GM12878 (cell line): ENCODE measurements at regions not wholly inside any gene's neighbourhood (a gene's known extent, or its start where the extent isn't known, plus 50 kb on each side); places are given as distances from the start of the nearest gene placed in this dataset.

Experiments
- ATAC-seq: fragments of 200-7000 bp; cut with Tn5 transposase; 3 replicates; pipeline ENCODE4 v1.9.1; 2020; ENCODE audit warnings: mild to moderate bottlenecking, moderate library complexity
- BruUV-seq: library from RNA; stranded (reverse); fragments of 400-500 nt; replicated peaks from 2 replicates; lab custom pipeline; 2021; lab: Mats Ljungman, UMichigan
- CTCF ChIA-PET: fragments of 300-600 bp; sonication (Branson Sonifier 250); formaldehyde crosslinking; extraction: SDS; loops from one replicate; lab custom pipeline; 2021; ENCODE audit warnings: inconsistent platforms; lab: Yijun Ruan, JAX
- POLR2A ChIA-PET: fragments of 350-600 bp; formaldehyde crosslinking; extraction: SDS; loops from one replicate; lab custom pipeline; 2021; ENCODE audit warnings: inconsistent platforms; lab: Charles Lee
- RAD21 ChIA-PET: fragments of 300-600 bp; sonication (Branson Sonifier 250); formaldehyde crosslinking; loops from one replicate; lab custom pipeline; 2023; ENCODE audit warnings: antibody characterized with exemption; ENCODE audit not compliant: unreplicated experiment; lab: Charles Lee
- SMC1A ChIA-PET: fragments of 300-600 bp; sonication (Branson Sonifier 250); formaldehyde crosslinking; loops from one replicate; lab custom pipeline; 2023; ENCODE audit not compliant: unreplicated experiment, uncharacterized antibody; lab: Charles Lee
- DNase-seq: peaks from one replicate; pipeline ENCODE4 v3.0.0-alpha.2; 2011; ENCODE audit warnings: low read depth, low spot score
- FAIRE-seq: peaks from 3 replicates; lab custom pipeline; 2011; peaks lifted over from hg19 to GRCh38; lab: Jason Lieb, UNC
- H2AFZ ChIP-seq: 2 replicates; pipeline ENCODE4 v1.6.0; 2011; ENCODE audit warnings: low read depth, low read length, control low read depth; ENCODE audit not compliant: control insufficient read depth
- H3K27ac ChIP-seq: 2 replicates; pipeline ENCODE4 v1.5.1; 2011; ENCODE audit warnings: control low read depth; ENCODE audit not compliant: control insufficient read depth, insufficient read depth
- H3K27me3 ChIP-seq, 2 experiments: replicated peaks in 1 of 2; 2 replicates each; pipeline versions ENCODE4 v1.6.0 to v1.6.1; 2011; ENCODE audit warnings: low read length in 1 of 2; ENCODE audit not compliant: control insufficient read depth in 2 of 2, insufficient read depth in 2 of 2
- H3K36me3 ChIP-seq, 2 experiments: 2 replicates each; pipeline ENCODE4 v1.5.1; 2011; ENCODE audit warnings: low read length in 1 of 2; ENCODE audit not compliant: control insufficient read depth in 2 of 2, insufficient read depth in 2 of 2
- H3K4me1 ChIP-seq: 2 replicates; pipeline ENCODE4 v1.6.1; 2011; ENCODE audit warnings: mild to moderate bottlenecking, low read length, moderate library complexity, mixed read lengths; ENCODE audit not compliant: control insufficient read depth, insufficient read depth
- H3K4me2 ChIP-seq: 2 replicates; pipeline ENCODE4 v1.6.0; 2011; ENCODE audit warnings: control low read depth; ENCODE audit not compliant: control insufficient read depth, insufficient read depth
- H3K4me3 ChIP-seq: fragments of 200-600 bp; sonication (generic); 2 replicates; pipeline ENCODE4 v1.5.1; 2016
- H3K79me2 ChIP-seq: 2 replicates; pipeline ENCODE4 v1.6.0; 2011; ENCODE audit warnings: low read length; ENCODE audit not compliant: control insufficient read depth, insufficient read depth
- H3K9ac ChIP-seq: 2 replicates; pipeline ENCODE4 v1.8.0; 2011; ENCODE audit warnings: low read length, control low read depth, mixed read lengths; ENCODE audit not compliant: control insufficient read depth, insufficient read depth
- H3K9me3 ChIP-seq: replicated peaks from 3 replicates; pipeline ENCODE4 v1.5.1; 2011; ENCODE audit warnings: mild to moderate bottlenecking, low read length; ENCODE audit not compliant: control insufficient read depth, insufficient read depth
- H4K20me1 ChIP-seq: 2 replicates; pipeline ENCODE4 v1.6.0; 2011; ENCODE audit not compliant: control insufficient read depth, insufficient read depth
- BACH1 ChIP-seq: fragments of 450-650 bp; IDR thresholded peaks from 2 replicates; pipeline ENCODE4 v1.6.1; 2017; ENCODE audit warnings: mild to moderate bottlenecking, borderline replicate concordance
- CHD4 ChIP-seq: fragments of 200-600 bp; sonication (generic); IDR thresholded peaks from 2 replicates; pipeline ENCODE4 v1.6.1; 2016; ENCODE audit warnings: mild to moderate bottlenecking
- NR2F1 ChIP-seq: fragments of 450-650 bp; conservative IDR thresholded peaks from 2 replicates; pipeline ENCODE4 v1.6.1; 2017; ENCODE audit warnings: mild to moderate bottlenecking
- PKNOX1 ChIP-seq: fragments of 450-650 bp; IDR thresholded peaks from 2 replicates; pipeline ENCODE4 v1.6.1; 2016; ENCODE audit warnings: mild to moderate bottlenecking
- RCOR1 ChIP-seq: conservative IDR thresholded peaks from 2 replicates; pipeline ENCODE4 v1.6.1; 2012; ENCODE audit warnings: low read depth, low read length, improper control_type of control experiment
- RELA ChIP-seq: fragments of 450-650 bp; IDR thresholded peaks from 2 replicates; pipeline ENCODE4 v1.8.0; 2014; ENCODE audit warnings: borderline replicate concordance; ENCODE audit not compliant: partially characterized antibody
- ZNF24 ChIP-seq: fragments of 450-650 bp; IDR thresholded peaks from 2 replicates; pipeline ENCODE4 v1.6.1; 2017; ENCODE audit warnings: antibody characterized with exemption, mild to moderate bottlenecking
- ZSCAN29 ChIP-seq: fragments of 450-650 bp; IDR thresholded peaks from 2 replicates; pipeline ENCODE4 v1.6.1; 2017; ENCODE audit warnings: mild to moderate bottlenecking, moderate library complexity
- WGBS: methylation state at CpG from one replicate; pipeline ENCODE4 v1.1.6; 2016; ENCODE audit warnings: low lambda C conversion rate; ENCODE audit not compliant: insufficient replicate concordance, insufficient coverage; ENCODE audit errors: missing lambda C conversion rate; 5-methylcytosine and 5-hydroxymethylcytosine counted together
- in situ Hi-C: fragments of 300-500 bp; cut with MboI; formaldehyde crosslinking; loops from 9 replicates; pipeline ENCODE4 v1.14.3; 2018; ENCODE audit warnings: mixed read lengths
- intact Hi-C: fragments of 100-400 bp; cut with micrococcal nuclease; formaldehyde crosslinking; loops from one replicate; pipeline ENCODE4 v1.14.2; 2022; ENCODE audit not compliant: unreplicated experiment
- TF ChIP-seq, protein P1 (sequence below): fragments of 450-650 bp; IDR thresholded peaks from 2 replicates; pipeline ENCODE4 v1.6.1; 2017; ENCODE audit warnings: mild to moderate bottlenecking, moderate library complexity
- TF ChIP-seq, protein P2 (sequence below): IDR thresholded peaks from 2 replicates; pipeline ENCODE4 v1.6.1; 2011; ENCODE audit warnings: borderline replicate concordance, low read depth, mild to moderate bottlenecking, moderate library complexity, mixed read lengths, low read length; ENCODE audit not compliant: insufficient read depth; ENCODE audit errors: extremely low read length

DNA sequence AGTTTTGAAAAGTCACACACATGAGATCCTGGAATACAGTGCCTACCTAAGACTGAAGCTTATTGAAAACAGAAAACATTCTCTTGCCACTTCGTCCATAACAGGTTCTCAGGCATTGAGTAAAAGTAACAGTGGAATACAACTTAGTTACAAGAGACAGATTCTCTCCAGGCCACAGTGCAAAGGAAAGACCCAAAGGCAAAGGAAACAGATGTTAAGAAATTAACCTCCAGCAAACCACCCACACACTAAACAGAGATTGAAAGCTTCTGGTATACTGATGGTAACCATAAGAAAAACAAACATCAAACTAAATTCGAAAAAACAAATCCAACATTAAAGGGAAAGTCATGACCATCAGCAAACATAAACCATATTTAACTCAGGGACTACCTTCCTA is 914.7 kb downstream of the SLITRK5 start:
- CTCF ChIA-PET: interaction anchor here (1.0 kb wide), 1 partner anchor 86 kb away, joined by 3 read pairs; no protein-coding TSS in a partner anchor
- H3K9me3 ChIP-seq: no peaks in the 10 kb centered on the region
- H2AFZ ChIP-seq: no peak overlapping the region
- no peaks in the 10 kb centered on the region for H3K79me2 ChIP-seq
- RAD21 ChIA-PET: no interaction called here
- H3K4me1 ChIP-seq: no peaks in the 10 kb centered on the region
- SMC1A ChIA-PET: no interaction called here
- no peak overlapping the region for H3K4me3 ChIP-seq
- POLR2A ChIA-PET: no interaction called here
- H3K27me3 ChIP-seq: no peaks in the 10 kb centered on the region
- H3K9ac ChIP-seq: no peak overlapping the region
- WGBS: 0% methylated on average over 2 of the region's 2 CpGs
- no TSS peak for BruUV-seq
- intact Hi-C loops: no loop called here
- FAIRE-seq (no peak), DNase-seq (no peak), ATAC-seq (no peak)
- in situ Hi-C loops: no loop called here
- H3K27ac ChIP-seq: no peak overlapping the region
- H3K36me3 ChIP-seq: no peaks in the 10 kb centered on the region
- no peaks in the 10 kb centered on the region for H4K20me1 ChIP-seq
- TF ChIP-seq RELA (no peak), CHD4 (no peak), ZSCAN29 (no peak), PKNOX1 (no peak), BACH1 (no peak), NR2F1 (no peak), RCOR1 (no peak), ZNF24 (no peak)
- TF ChIP-seq, protein P1, sequence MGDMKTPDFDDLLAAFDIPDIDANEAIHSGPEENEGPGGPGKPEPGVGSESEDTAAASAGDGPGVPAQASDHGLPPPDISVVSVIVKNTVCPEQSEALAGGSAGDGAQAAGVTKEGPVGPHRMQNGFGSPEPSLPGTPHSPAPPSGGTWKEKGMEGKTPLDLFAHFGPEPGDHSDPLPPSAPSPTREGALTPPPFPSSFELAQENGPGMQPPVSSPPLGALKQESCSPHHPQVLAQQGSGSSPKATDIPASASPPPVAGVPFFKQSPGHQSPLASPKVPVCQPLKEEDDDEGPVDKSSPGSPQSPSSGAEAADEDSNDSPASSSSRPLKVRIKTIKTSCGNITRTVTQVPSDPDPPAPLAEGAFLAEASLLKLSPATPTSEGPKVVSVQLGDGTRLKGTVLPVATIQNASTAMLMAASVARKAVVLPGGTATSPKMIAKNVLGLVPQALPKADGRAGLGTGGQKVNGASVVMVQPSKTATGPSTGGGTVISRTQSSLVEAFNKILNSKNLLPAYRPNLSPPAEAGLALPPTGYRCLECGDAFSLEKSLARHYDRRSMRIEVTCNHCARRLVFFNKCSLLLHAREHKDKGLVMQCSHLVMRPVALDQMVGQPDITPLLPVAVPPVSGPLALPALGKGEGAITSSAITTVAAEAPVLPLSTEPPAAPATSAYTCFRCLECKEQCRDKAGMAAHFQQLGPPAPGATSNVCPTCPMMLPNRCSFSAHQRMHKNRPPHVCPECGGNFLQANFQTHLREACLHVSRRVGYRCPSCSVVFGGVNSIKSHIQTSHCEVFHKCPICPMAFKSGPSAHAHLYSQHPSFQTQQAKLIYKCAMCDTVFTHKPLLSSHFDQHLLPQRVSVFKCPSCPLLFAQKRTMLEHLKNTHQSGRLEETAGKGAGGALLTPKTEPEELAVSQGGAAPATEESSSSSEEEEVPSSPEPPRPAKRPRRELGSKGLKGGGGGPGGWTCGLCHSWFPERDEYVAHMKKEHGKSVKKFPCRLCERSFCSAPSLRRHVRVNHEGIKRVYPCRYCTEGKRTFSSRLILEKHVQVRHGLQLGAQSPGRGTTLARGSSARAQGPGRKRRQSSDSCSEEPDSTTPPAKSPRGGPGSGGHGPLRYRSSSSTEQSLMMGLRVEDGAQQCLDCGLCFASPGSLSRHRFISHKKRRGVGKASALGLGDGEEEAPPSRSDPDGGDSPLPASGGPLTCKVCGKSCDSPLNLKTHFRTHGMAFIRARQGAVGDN: no peak
- TF ChIP-seq, protein P2, sequence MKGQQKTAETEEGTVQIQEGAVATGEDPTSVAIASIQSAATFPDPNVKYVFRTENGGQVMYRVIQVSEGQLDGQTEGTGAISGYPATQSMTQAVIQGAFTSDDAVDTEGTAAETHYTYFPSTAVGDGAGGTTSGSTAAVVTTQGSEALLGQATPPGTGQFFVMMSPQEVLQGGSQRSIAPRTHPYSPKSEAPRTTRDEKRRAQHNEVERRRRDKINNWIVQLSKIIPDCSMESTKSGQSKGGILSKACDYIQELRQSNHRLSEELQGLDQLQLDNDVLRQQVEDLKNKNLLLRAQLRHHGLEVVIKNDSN: no peak
- no peak overlapping the region for H3K4me2 ChIP-seq
